ENCODE measurements at regions not wholly inside any gene's neighbourhood (a gene's known extent, or its start where the extent isn't known, plus 50 kb on each side); places are given as distances from the start of the nearest gene placed in this dataset.

GRCh38 chr6:102126488-102126887 is 733.0 kb downstream of the GRIK2 start:
- DNase-seq, result peak; percentile 16

- no peak for DNase-seq
Measured at GRCh38 chr6:102127253-102127652, 733.7 kb downstream of the GRIK2 start.

GRCh38 chr6:102137859-102138258 is 744.4 kb downstream of the GRIK2 start:
- DNase-seq, result no peak

GRCh38 chr6:102149191-102149590 is 755.7 kb downstream of the GRIK2 start:
- DNase-seq, result peak; percentile 17

GRCh38 chr6:102150549-102150948 is 757.0 kb downstream of the GRIK2 start:
- no peak for DNase-seq

GRCh38 chr6:102154176-102154575 is 760.7 kb downstream of the GRIK2 start:
- no peak for DNase-seq

GRCh38 chr6:102154874-102155273 is 761.4 kb downstream of the GRIK2 start:
- no peak for DNase-seq

- peak; percentile 86 for DNase-seq
Measured at GRCh38 chr6:102169802-102170201, 776.3 kb downstream of the GRIK2 start.

- DNase-seq, result peak; percentile 6
Measured at GRCh38 chr6:102187186-102187585, 793.7 kb downstream of the GRIK2 start.

GRCh38 chr6:102195311-102195710 is 801.8 kb downstream of the GRIK2 start:
- no peak for DNase-seq

GRCh38 chr6:102197211-102197610 is 803.7 kb downstream of the GRIK2 start:
- DNase-seq, result peak; percentile 18

GRCh38 chr6:102204351-102204750 is 810.8 kb downstream of the GRIK2 start:
- peak; percentile 17 for DNase-seq

- DNase-seq, result no peak
Measured at GRCh38 chr6:102215425-102215824, 821.9 kb downstream of the GRIK2 start.

GRCh38 chr6:102216232-102216631 is 822.7 kb downstream of the GRIK2 start:
- DNase-seq, result peak; percentile 9

GRCh38 chr6:102223942-102224341 is 830.4 kb downstream of the GRIK2 start:
- DNase-seq, result peak; percentile 27

- no peak for DNase-seq
Measured at GRCh38 chr6:102229271-102229670, 835.8 kb downstream of the GRIK2 start.
